ENCODE measurements at regions not wholly inside any gene's neighbourhood (a gene's known extent, or its start where the extent isn't known, plus 50 kb on each side); places are given as distances from the start of the nearest gene placed in this dataset.

DNA sequence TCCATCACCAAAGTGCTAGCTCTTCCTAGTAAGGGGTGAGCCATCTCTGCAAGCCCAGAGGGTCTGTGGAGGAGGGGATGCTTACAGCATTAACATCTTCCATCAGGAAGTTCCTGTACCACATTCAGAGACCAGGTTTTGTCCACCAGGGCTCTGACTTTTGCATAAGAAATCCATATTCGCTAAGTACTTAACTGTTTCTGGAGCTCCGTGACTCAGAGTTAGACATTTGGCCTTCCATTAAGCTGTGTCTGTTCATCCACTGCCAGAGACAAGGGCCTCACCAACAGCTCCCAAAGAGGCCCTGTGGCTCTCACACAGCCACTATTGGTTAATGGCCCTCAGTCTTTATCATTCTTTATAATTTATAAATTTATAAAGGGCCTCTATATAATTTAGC lies 144.6 kb downstream of the ADAMTS15 start:
- no peaks in the 10 kb centered on the region for H3K9me3 Mint-ChIP-seq
- no peak for TF ChIP-seq CTCF (IDR thresholded peaks at IDR 0.05)
- H3K27ac Mint-ChIP-seq, result no peak overlapping the region

DNA sequence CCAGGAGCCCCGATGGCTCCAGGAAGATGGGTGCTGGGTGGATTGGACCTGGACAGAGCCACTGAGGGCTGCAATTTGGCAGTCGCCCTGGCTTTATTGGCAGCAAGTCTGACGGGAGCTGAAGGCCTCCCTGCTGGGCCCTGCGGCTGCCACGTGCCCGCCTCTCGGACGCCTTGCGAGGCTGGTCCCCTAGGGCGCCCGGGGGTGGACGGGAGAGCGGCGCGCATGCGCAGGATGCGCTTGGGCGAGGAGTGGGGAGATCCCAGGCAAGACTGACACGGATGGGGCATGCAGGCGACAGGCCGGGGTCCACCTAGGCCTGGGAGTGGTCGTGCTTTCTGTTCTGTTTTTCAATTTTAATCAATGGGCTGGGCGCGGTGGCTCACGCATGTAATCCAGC lies 150.0 kb downstream of the ADAMTS15 start:
- Mint-ChIP-seq H3K4me1 (peaks cover 38% of the 10 kb centered on the region), H3K27me3 (ENCODE audit: low read depth, poor library complexity) (no peaks in the 10 kb centered on the region), H3K9me3 (peaks cover 11% of the 10 kb centered on the region), H3K36me3 (ENCODE audit: low read depth) (peaks cover 5% of the 10 kb centered on the region), H3K27ac (no peak overlapping the region), H3K4me3 (no peak overlapping the region)
- no peak for TF ChIP-seq CTCF (IDR thresholded peaks at IDR 0.05)
- no peak for DNase-seq

More for the DNA sequence above, 144.6 kb downstream of the ADAMTS15 start:
- Mint-ChIP-seq H3K4me1 (no peaks in the 10 kb centered on the region), H3K4me3 (no peak overlapping the region), H3K27me3 (ENCODE audit: low read depth, poor library complexity) (peaks cover 4% of the 10 kb centered on the region), H3K36me3 (ENCODE audit: low read depth) (no peaks in the 10 kb centered on the region)
- DNase-seq, result no peak

DNA sequence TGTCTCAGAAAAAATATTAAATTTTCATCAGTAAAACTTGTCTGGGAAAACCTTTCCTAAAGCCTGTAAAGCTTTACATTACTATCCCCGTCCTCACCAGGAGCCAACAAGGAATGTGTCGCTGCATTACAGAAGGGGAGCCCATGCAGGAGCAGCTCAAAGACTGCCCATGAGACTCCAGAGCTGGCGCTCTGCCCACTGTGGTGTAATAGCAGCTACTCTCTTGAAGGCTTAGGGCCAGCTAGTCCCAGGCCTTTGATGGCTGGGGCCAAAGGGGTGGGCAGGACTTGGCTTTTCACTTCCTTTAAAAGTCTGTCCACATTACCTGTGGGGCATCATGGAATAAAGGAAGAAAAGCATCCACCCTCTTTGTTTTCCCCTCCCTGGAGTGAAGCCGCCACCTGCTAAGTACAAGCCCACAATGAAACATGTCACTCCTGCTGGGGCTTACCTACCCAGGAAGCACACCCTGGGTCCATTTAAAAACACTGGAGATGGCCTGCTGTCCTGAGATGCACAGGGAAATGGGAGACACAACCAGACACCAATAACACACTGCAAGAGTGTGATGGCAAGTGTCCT lies 150.7 kb downstream of the ADAMTS15 start:
- Mint-ChIP-seq H3K27me3 (ENCODE audit: low read depth, poor library complexity) (no peaks in the 10 kb centered on the region), H3K9me3 (peaks cover 11% of the 10 kb centered on the region), H3K4me1 (peaks cover 44% of the 10 kb centered on the region), H3K36me3 (ENCODE audit: low read depth) (peaks cover 5% of the 10 kb centered on the region), H3K27ac (no peak overlapping the region), H3K4me3 (no peak overlapping the region)
- no peak for TF ChIP-seq CTCF (IDR thresholded peaks at IDR 0.05)
- DNase-seq, result no peak

DNA sequence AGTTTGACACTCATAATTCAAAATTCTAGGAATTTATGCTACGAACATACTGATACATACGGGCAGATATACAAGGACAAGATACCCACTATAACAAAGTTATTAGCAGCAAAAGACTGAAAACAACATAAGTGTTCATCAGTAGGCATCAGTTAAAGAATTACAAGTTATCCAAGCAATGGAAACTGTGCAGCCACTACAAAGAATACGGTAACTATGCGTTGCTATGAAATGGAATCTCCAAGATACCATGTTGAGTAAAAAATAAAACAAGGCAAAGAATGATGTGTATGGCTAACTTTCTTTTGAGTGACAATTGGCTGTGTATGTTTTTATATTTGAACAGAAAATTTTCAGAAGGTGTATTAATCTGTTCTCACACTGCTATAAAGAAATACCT lies 151.7 kb downstream of the ADAMTS15 start:
- no peak for TF ChIP-seq CTCF (IDR thresholded peaks at IDR 0.05)
- Mint-ChIP-seq H3K4me1 (peaks cover 54% of the 10 kb centered on the region), H3K4me3 (peak overlapping the region; percentile 62), H3K36me3 (ENCODE audit: low read depth) (peaks cover 5% of the 10 kb centered on the region), H3K9me3 (peaks cover 11% of the 10 kb centered on the region), H3K27me3 (ENCODE audit: low read depth, poor library complexity) (no peaks in the 10 kb centered on the region), H3K27ac (peak overlapping the region; percentile 84)
- DNase-seq, result no peak

GRCh38 chr11:130600616-130601015 lies 152.2 kb downstream of the ADAMTS15 start:
- Mint-ChIP-seq H3K4me1 (peaks cover 58% of the 10 kb centered on the region), H3K9me3 (peaks cover 11% of the 10 kb centered on the region), H3K4me3 (peak overlapping the region; percentile 62), H3K27me3 (ENCODE audit: low read depth, poor library complexity) (no peaks in the 10 kb centered on the region), H3K36me3 (ENCODE audit: low read depth) (peaks cover 5% of the 10 kb centered on the region), H3K27ac (peak overlapping the region; percentile 84)
- TF ChIP-seq CTCF (IDR thresholded peaks at IDR 0.05), result no peak
- no peak for DNase-seq

GRCh38 chr11:130601141-130601540 lies 152.7 kb downstream of the ADAMTS15 start:
- Mint-ChIP-seq H3K4me1 (peaks cover 63% of the 10 kb centered on the region), H3K9me3 (peaks cover 11% of the 10 kb centered on the region), H3K27me3 (ENCODE audit: low read depth, poor library complexity) (no peaks in the 10 kb centered on the region), H3K36me3 (ENCODE audit: low read depth) (peaks cover 5% of the 10 kb centered on the region), H3K27ac (peak overlapping the region; percentile 84), H3K4me3 (peak overlapping the region; percentile 54)
- peak; percentile 26 for DNase-seq
- no peak for TF ChIP-seq CTCF (IDR thresholded peaks at IDR 0.05)
